IMR-90 (cell line): ENCODE measurements at regions not wholly inside any gene's neighbourhood (a gene's known extent, or its start where the extent isn't known, plus 50 kb on each side); places are given as distances from the start of the nearest gene placed in this dataset.

Source experiments
- ATAC-seq: fragments of 200-7000 bp; cut with Tn5 transposase; 2 replicates; pipeline ENCODE4 v1.9.1; 2020; ENCODE audit warnings: low read depth, mild to moderate bottlenecking, moderate library complexity
- BruUV-seq: library from RNA; stranded (reverse); fragments of 400-500 nt; replicated peaks from 2 replicates; lab custom pipeline; 2021; lab: Mats Ljungman, UMichigan
- CTCF ChIA-PET: fragments of 300-600 bp; formaldehyde crosslinking; extraction: SDS; loops from one replicate; lab custom pipeline; 2021; ENCODE audit warnings: antibody characterized with exemption; lab: Yijun Ruan, JAX
- POLR2A ChIA-PET: fragments of 300-600 bp; sonication (Branson Sonifier 250); formaldehyde crosslinking; loops from one replicate; lab custom pipeline; 2022; ENCODE audit warnings: antibody characterized with exemption; ENCODE audit not compliant: unreplicated experiment; lab: Charles Lee
- DNase-seq: peaks from one replicate; pipeline ENCODE4 v3.0.0; 2013
- H2AFZ ChIP-seq: replicated peaks from 2 replicates; pipeline ENCODE3; 2013; ENCODE audit warnings: low read length, mild to moderate bottlenecking; ENCODE audit not compliant: poor library complexity
- H2AK5ac ChIP-seq: 2 replicates; pipeline ENCODE4 v1.6.1; 2013; ENCODE audit warnings: low read depth, low read length, inconsistent platforms
- H2AK9ac ChIP-seq: replicated peaks from 2 replicates; pipeline ENCODE3; 2013; ENCODE audit warnings: mild to moderate bottlenecking, low read depth, low read length, moderate library complexity; ENCODE audit not compliant: poor library complexity
- H2BK120ac ChIP-seq: 2 replicates; pipeline ENCODE4 v1.6.1; 2013; ENCODE audit warnings: low read depth, low read length, inconsistent platforms
- H2BK15ac ChIP-seq: 3 replicates; pipeline ENCODE4 v1.6.1; 2013; ENCODE audit warnings: low read depth, low read length, inconsistent platforms
- H2BK20ac ChIP-seq: 2 replicates; pipeline ENCODE4 v1.6.1; 2013; ENCODE audit warnings: low read depth, mild to moderate bottlenecking, inconsistent platforms, low read length, moderate library complexity
- H2BK5ac ChIP-seq: 2 replicates; pipeline ENCODE4 v1.6.1; 2013; ENCODE audit warnings: mild to moderate bottlenecking, low read depth, low read length, inconsistent platforms; ENCODE audit not compliant: poor library complexity, severe bottlenecking
- H3K14ac ChIP-seq: replicated peaks from 2 replicates; pipeline ENCODE4 v1.6.1; 2013; ENCODE audit warnings: low read depth, low read length, inconsistent platforms
- H3K18ac ChIP-seq: 2 replicates; pipeline ENCODE4 v1.6.1; 2013; ENCODE audit warnings: low read depth, low read length, control low read depth
- H3K23ac ChIP-seq: 2 replicates; pipeline ENCODE4 v1.6.1; 2013; ENCODE audit warnings: low read depth, low read length, inconsistent platforms
- H3K27ac ChIP-seq: 2 replicates; pipeline ENCODE4 v1.5.1; 2013; ENCODE audit warnings: mild to moderate bottlenecking, control low read depth, low read length; ENCODE audit not compliant: insufficient read depth
- H3K27me3 ChIP-seq: 2 replicates; pipeline ENCODE4 v1.6.1; 2013; ENCODE audit warnings: low read length; ENCODE audit not compliant: control insufficient read depth, insufficient read depth
- H3K36me3 ChIP-seq: 2 replicates; pipeline ENCODE4 v1.6.1; 2013; ENCODE audit warnings: low read length, mixed read lengths; ENCODE audit not compliant: control insufficient read depth, insufficient read depth
- H3K4ac ChIP-seq: 2 replicates; pipeline ENCODE4 v1.6.1; 2013; ENCODE audit warnings: low read depth, low read length, inconsistent platforms
- H3K4me1 ChIP-seq: 2 replicates; pipeline ENCODE4 v1.6.1; 2013; ENCODE audit warnings: low read length, mixed read lengths; ENCODE audit not compliant: control insufficient read depth, insufficient read depth
- H3K4me2 ChIP-seq: 2 replicates; pipeline ENCODE4 v1.6.1; 2013; ENCODE audit warnings: low read depth, mild to moderate bottlenecking, control low read depth, low read length, moderate library complexity
- H3K4me3 ChIP-seq: 2 replicates; pipeline ENCODE4 v1.5.1; 2013; ENCODE audit warnings: low read depth, mild to moderate bottlenecking, control low read depth, low read length, moderate library complexity; ENCODE audit not compliant: insufficient read depth
- H3K56ac ChIP-seq: 2 replicates; pipeline ENCODE4 v1.6.1; 2013; ENCODE audit warnings: low read length, inconsistent platforms; ENCODE audit not compliant: insufficient read depth; ENCODE audit errors: extremely low read depth
- H3K79me1 ChIP-seq, 2 experiments: 2 replicates each; pipeline ENCODE4 v1.6.1; 2013; ENCODE audit warnings: low read length in 2 of 2, inconsistent platforms in 1 of 2, low read depth in 1 of 2
- H3K9ac ChIP-seq: 2 replicates; pipeline ENCODE4 v1.6.1; 2013; ENCODE audit warnings: low read depth, low read length, control low read depth
- H3K9me1 ChIP-seq: 2 replicates; pipeline ENCODE4 v1.6.1; 2013; ENCODE audit warnings: low read length, inconsistent platforms; ENCODE audit not compliant: insufficient read depth
- H3K9me3 ChIP-seq: 2 replicates; pipeline ENCODE4 v1.6.1; 2013; ENCODE audit warnings: low read length; ENCODE audit not compliant: control insufficient read depth, insufficient read depth
- H4K20me1 ChIP-seq: 2 replicates; pipeline ENCODE4 v1.6.1; 2013; ENCODE audit warnings: low read length, inconsistent platforms; ENCODE audit not compliant: insufficient read depth
- H4K5ac ChIP-seq: 2 replicates; pipeline ENCODE4 v1.6.1; 2013; ENCODE audit warnings: mild to moderate bottlenecking, low read depth, low read length, control low read depth
- H4K8ac ChIP-seq, 2 experiments: 2 replicates each; pipeline ENCODE4 v1.6.1; 2013; ENCODE audit warnings: low read depth in 2 of 2, low read length in 2 of 2, control low read depth in 1 of 2, inconsistent platforms in 1 of 2
- H4K91ac ChIP-seq: 2 replicates; pipeline ENCODE4 v1.6.1; 2013; ENCODE audit warnings: low read depth, low read length, inconsistent platforms; ENCODE audit not compliant: insufficient read depth
- BHLHE40 ChIP-seq: fragments of 150-350 bp; IDR thresholded peaks from 2 replicates; pipeline ENCODE4 v1.6.1; 2016; ENCODE audit warnings: mild to moderate bottlenecking, low read depth, low read length
- CEBPB ChIP-seq: IDR thresholded peaks from 2 replicates; pipeline ENCODE4 v1.6.1; 2012; ENCODE audit warnings: low read depth, low read length, improper control_type of control experiment
- CHD1 ChIP-seq: IDR thresholded peaks from 2 replicates; pipeline ENCODE4 v1.6.1; 2012; ENCODE audit warnings: low read depth, low read length, improper control_type of control experiment
- CTCF ChIP-seq: conservative IDR thresholded peaks from 2 replicates; pipeline ENCODE4 v1.5.1; 2012; ENCODE audit warnings: mild to moderate bottlenecking, low read depth, low read length, improper control_type of control experiment
- FOS ChIP-seq: fragments of 150-350 bp; IDR thresholded peaks from 2 replicates; pipeline ENCODE4 v1.6.1; 2016; ENCODE audit warnings: low read depth, low read length
- MAFK ChIP-seq: IDR thresholded peaks from 2 replicates; pipeline ENCODE4 v1.6.1; 2012; ENCODE audit warnings: low read depth, low read length, improper control_type of control experiment
- MAZ ChIP-seq: IDR thresholded peaks from 2 replicates; pipeline ENCODE4 v1.6.1; 2012; ENCODE audit warnings: low read depth, mild to moderate bottlenecking, low read length, improper control_type of control experiment, moderate library complexity, borderline replicate concordance
- MXI1 ChIP-seq: IDR thresholded peaks from 2 replicates; pipeline ENCODE4 v1.6.1; 2012; ENCODE audit warnings: low read depth, mild to moderate bottlenecking, low read length, moderate library complexity, borderline replicate concordance
- NFE2L2 ChIP-seq: fragments of 150-350 bp; IDR thresholded peaks from 2 replicates; pipeline ENCODE4 v1.6.1; 2016; ENCODE audit warnings: low read depth, mild to moderate bottlenecking, low read length
- POLR2A ChIP-seq: IDR thresholded peaks from 2 replicates; pipeline ENCODE4 v1.6.1; 2012; ENCODE audit warnings: mild to moderate bottlenecking, low read depth, low read length
- RAD21 ChIP-seq: IDR thresholded peaks from 2 replicates; pipeline ENCODE4 v1.6.1; 2012; ENCODE audit warnings: low read length, improper control_type of control experiment
- RCOR1 ChIP-seq: IDR thresholded peaks from 2 replicates; pipeline ENCODE4 v1.6.1; 2012; ENCODE audit warnings: mild to moderate bottlenecking, low read length, improper control_type of control experiment; ENCODE audit not compliant: insufficient replicate concordance
- RFX5 ChIP-seq: IDR thresholded peaks from 2 replicates; pipeline ENCODE4 v1.8.0; 2012; ENCODE audit warnings: low read depth, mild to moderate bottlenecking, low read length, moderate library complexity
- SMC3 ChIP-seq: fragments of 150-350 bp; IDR thresholded peaks from 2 replicates; pipeline ENCODE4 v1.6.1; 2016; ENCODE audit warnings: low read depth, mild to moderate bottlenecking, antibody characterized with exemption, low read length, moderate library complexity
- USF2 ChIP-seq: fragments of 150-350 bp; IDR thresholded peaks from 2 replicates; pipeline ENCODE4 v1.6.1; 2017; ENCODE audit warnings: mild to moderate bottlenecking, antibody characterized with exemption, low read length, low read depth
- WGBS, 2 experiments: methylation state at CpG; one replicate each; pipeline versions ENCODE4 v1.1.5 to v1.1.7; 2013; ENCODE audit warnings: missing lambda C conversion rate in 2 of 2; ENCODE audit not compliant: insufficient read length in 1 of 2; ENCODE audit errors: extremely low coverage in 2 of 2; 5-methylcytosine and 5-hydroxymethylcytosine counted together
- dilution Hi-C: fragments of 300-500 bp; cut with HindIII; formaldehyde crosslinking; loops from one replicate; pipeline ENCODE4 v1.14.3; 2018; ENCODE audit warnings: low sequenced_read_pairs; ENCODE audit not compliant: unreplicated experiment
- in situ Hi-C: fragments of 300-500 bp; cut with MboI; formaldehyde crosslinking; loops from 3 replicates; pipeline ENCODE4 v1.14.3; 2019; ENCODE audit warnings: low sequenced_read_pairs, inconsistent platforms, mixed read lengths
- intact Hi-C: fragments of 100-400 bp; cut with micrococcal nuclease; formaldehyde crosslinking; loops from 2 replicates; pipeline ENCODE4 v1.10.0; 2022
- TF ChIP-seq, protein P1 (sequence below): fragments of 150-350 bp; IDR thresholded peaks from 2 replicates; pipeline ENCODE4 v1.6.1; 2016; ENCODE audit warnings: low read depth, mild to moderate bottlenecking, low read length, moderate library complexity, borderline replicate concordance

DNA sequence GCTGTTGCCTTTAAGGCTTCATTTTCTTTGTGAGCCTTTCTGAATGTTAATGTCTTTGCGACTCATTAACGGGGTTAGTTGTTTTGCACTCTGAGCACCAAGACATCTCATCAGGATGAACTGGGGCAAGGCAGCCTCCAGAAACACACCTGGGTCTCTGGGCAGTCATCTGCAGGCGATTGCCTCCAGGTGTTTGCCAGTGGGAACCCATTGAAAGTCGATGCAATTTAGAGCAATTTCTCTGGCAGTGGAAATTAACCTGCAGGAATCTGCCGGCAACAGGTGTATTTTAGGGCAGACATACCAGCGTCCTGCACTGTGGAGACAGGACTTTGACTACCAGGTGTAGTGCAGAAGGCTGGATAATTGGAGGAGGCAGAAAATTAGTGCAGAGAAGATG lies 661.0 kb upstream of the PTBP2 start:
- Histone ChIP-seq H2BK5ac (no peak overlapping the region), H2AK9ac (no peak overlapping the region), H3K36me3 (no peaks in the 10 kb centered on the region), H3K4me2 (no peak overlapping the region), H3K14ac (no peak overlapping the region), H2BK20ac (no peak overlapping the region), H3K9me3 (no peaks in the 10 kb centered on the region), H3K4ac (no peak overlapping the region), H3K18ac (no peak overlapping the region), H2BK120ac (no peak overlapping the region), H4K91ac (no peak overlapping the region), H2AK5ac (no peak overlapping the region), H4K20me1 (no peaks in the 10 kb centered on the region), H4K5ac (no peak overlapping the region), H3K4me3 (no peak overlapping the region), H2BK15ac (no peak overlapping the region), H2AFZ (no peak overlapping the region), H3K9ac (no peak overlapping the region), H3K27ac (no peak overlapping the region), H3K27me3 (no peaks in the 10 kb centered on the region), H3K56ac (no peak overlapping the region), H3K9me1 (no peaks in the 10 kb centered on the region), H4K8ac (no peak overlapping the region), H3K79me1 (no peaks in the 10 kb centered on the region), H3K4me1 (no peaks in the 10 kb centered on the region), H3K23ac (no peak overlapping the region)
- ATAC-seq (no peak), DNase-seq (no peak)
- in situ Hi-C loops, result no loop called here
- 45% methylated on average over 5 of the region's 6 CpGs; no CpG with 5 or more reads in 1 of the 2 experiments for WGBS, 2 experiments
- POLR2A ChIA-PET, result no interaction called here
- CTCF ChIA-PET, result no interaction called here
- dilution Hi-C loops, result no loop called here
- intact Hi-C loops, result no loop called here
- TF ChIP-seq MAZ (no peak), BHLHE40 (no peak), RCOR1 (no peak), SMC3 (no peak), NFE2L2 (no peak), MAFK (no peak), MXI1 (no peak), POLR2A (no peak), RAD21 (no peak), CTCF (no peak), CEBPB (no peak), FOS (no peak), USF2 (no peak), CHD1 (no peak), RFX5 (no peak)
- TF ChIP-seq, protein P1, sequence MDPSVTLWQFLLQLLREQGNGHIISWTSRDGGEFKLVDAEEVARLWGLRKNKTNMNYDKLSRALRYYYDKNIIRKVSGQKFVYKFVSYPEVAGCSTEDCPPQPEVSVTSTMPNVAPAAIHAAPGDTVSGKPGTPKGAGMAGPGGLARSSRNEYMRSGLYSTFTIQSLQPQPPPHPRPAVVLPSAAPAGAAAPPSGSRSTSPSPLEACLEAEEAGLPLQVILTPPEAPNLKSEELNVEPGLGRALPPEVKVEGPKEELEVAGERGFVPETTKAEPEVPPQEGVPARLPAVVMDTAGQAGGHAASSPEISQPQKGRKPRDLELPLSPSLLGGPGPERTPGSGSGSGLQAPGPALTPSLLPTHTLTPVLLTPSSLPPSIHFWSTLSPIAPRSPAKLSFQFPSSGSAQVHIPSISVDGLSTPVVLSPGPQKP, result no peak
- BruUV-seq, result no TSS peak
